ENCODE measurements at regions not wholly inside any gene's neighbourhood (a gene's known extent, or its start where the extent isn't known, plus 50 kb on each side); places are given as distances from the start of the nearest gene placed in this dataset.
"Not testable (repeated sequence)": the region's sequence is repeated elsewhere in the genome, so short reads cannot be mapped to it uniquely, and the experiment has no call there.

DNA sequence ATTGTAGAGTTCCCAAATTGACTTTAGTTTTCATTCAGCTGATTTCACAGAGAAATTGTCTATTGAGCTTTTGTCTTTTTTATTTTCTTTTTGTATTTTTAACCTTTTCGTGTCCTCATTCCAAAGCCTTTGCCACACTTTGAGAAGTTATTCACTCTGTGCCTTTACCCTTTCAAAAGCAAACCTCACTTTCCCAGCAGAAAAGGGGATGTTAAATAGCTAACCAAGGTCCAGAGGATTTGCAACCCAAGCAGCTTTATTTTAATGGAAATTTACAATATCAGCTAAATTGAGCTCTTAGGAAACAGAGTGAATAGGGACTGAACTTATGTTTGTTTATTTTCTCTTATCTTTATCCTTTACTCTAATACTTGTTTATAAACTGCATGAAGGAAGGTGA lies 428.8 kb downstream of the PCDH7 start:
- no peak for DNase-seq (ENCODE audit: insufficient read length, low spot score)
- no peak for FAIRE-seq

- DNase-seq (ENCODE audit: insufficient read length, low spot score) (no peak), FAIRE-seq (no peak)
These were observed 436.1 kb downstream of the PCDH7 start for GRCh38 chr4:31156221-31156620.

DNA sequence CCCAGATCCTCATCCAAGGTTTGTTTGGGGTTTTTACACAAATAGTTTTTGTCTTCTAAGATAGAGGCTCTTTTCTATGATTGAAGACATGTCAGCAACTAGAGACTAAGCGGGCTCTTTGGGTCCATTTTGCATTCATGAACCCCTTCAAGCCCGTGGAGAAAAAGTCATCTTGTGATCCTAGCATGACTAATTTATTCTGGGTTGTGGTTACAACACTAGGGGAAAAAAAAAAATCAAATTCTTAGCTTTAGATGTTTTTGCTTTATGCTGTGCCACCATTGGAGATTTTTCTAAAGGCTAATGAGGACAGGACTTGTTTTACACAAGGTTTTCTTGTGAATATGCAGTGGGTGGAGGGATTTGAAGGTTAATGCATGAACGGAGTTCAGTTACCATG lies 440.0 kb downstream of the PCDH7 start:
- DNase-seq (ENCODE audit: insufficient read length, low spot score) (no peak), FAIRE-seq (no peak)

DNA sequence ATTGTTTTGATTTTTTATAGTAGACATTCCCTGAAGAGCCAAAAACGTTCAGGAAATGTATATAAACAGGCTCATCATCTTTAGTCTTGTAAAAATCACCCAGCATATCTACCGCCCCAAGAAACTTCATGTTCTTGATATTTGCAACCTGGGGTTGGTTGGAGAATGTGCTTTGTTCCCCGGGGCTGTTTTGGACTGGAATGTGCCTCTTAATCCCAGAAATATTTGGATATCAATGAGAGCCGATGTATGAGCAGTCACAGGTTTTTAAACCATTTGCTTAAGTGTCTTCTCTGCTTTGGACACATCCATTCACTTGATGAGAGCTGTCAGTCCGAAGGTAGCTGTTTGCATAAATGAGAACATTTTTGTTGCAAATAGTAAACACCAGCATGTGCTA lies 449.7 kb downstream of the PCDH7 start:
- FAIRE-seq (no peak), DNase-seq (ENCODE audit: insufficient read length, low spot score) (no peak)

DNA sequence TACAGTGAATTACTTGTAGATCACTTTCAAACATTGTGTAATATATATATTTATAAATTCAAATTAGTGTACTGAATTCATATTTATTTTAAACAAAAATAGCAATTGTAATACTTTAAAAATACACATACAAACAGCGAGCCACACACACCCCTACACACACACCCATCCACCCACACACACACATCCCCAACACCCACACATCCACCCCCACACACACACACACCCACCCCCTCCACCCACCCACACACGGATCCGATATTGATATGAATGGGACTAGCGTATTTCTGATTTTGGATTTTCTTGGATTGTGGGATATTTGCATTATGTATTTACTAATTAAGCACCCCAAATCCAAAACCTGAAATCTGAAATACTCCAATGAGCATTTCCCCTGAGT lies 451.2 kb downstream of the PCDH7 start:
- FAIRE-seq (no peak), DNase-seq (ENCODE audit: insufficient read length, low spot score) (no peak)

- FAIRE-seq, result no peak
- DNase-seq (ENCODE audit: insufficient read length, low spot score), result no peak
These were observed 455.2 kb downstream of the PCDH7 start for GRCh38 chr4:31175242-31175910.

- DNase-seq (ENCODE audit: insufficient read length, low spot score), result no peak
These were observed 463.1 kb downstream of the PCDH7 start for GRCh38 chr4:31183256-31183655.

GRCh38 chr4:31185014-31185585 lies 464.9 kb downstream of the PCDH7 start:
- DNase-seq (ENCODE audit: insufficient read length, low spot score) (no peak), FAIRE-seq (no peak)

More at GRCh38 chr4:31183256-31183655, 463.1 kb downstream of the PCDH7 start:
- FAIRE-seq, result no peak

DNA sequence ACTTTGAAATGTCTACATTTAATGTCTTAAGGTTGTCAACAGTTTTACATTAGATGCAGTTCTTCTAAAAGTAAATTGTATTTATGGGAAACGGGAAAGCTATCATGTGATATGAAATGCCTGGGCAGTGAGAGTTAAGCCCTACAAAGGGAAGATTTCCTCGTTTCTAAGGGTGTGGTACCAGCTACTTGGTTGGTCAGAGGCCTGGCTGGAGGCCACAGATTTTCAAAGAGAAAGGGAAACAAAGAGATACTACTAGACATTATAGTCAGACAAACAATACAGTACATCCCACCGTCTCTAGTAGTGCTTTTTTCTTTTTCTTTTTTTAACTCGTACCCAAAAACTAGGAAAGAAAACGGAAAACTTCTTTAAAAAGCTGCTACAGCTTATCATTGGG lies 467.8 kb downstream of the PCDH7 start:
- no peak for FAIRE-seq
- DNase-seq (ENCODE audit: insufficient read length, low spot score), result no peak

GRCh38 chr4:31189938-31190337 lies 469.8 kb downstream of the PCDH7 start:
- FAIRE-seq (no peak), DNase-seq (ENCODE audit: insufficient read length, low spot score) (no peak)

DNA sequence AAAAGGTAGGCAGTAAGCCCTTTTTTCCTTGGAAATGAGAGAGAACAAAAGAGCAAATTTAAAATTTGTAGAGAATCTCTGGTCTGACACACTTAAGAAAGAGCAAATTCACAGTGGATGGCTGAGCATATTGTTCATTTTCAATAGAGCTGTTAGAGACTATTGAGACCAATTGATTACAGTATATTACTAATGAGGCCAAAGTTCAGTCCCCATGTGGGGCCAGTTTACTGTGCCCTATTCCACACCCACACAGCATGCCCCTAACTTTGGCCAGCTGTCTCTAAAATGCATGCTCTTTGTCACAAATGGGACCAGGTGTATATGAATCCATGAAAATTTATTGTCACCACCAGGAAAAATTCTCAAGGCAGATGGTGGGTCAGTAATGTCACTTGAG lies 470.5 kb downstream of the PCDH7 start:
- no peak for DNase-seq (ENCODE audit: insufficient read length, low spot score)
- no peak for FAIRE-seq

GRCh38 chr4:31192341-31192740 lies 472.2 kb downstream of the PCDH7 start:
- no peak for DNase-seq (ENCODE audit: insufficient read length, low spot score)
- FAIRE-seq, result no peak

- no peak for FAIRE-seq
- no peak for DNase-seq (ENCODE audit: insufficient read length, low spot score)
These were observed 473.4 kb downstream of the PCDH7 start for GRCh38 chr4:31193521-31193920.

DNA sequence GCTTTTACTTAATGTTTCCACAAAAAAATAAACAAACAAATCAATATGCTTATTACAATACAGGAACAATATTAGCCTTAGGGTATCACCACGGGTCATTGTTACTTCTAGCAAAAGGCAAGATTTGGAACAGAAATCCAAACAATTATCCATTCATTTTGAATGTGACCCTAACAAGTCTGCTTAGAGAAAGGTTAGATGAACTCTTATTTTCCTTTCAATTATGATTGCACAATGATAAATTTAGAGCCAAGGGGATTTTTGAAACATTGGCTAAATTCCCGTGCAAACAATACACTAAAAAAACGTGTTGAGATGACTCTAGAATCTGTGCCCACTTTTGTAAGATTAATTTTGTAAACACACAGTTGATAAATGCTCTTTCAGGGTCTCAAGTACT lies 474.7 kb downstream of the PCDH7 start:
- FAIRE-seq (no peak), DNase-seq (ENCODE audit: insufficient read length, low spot score) (no peak)

- FAIRE-seq, result no peak
These were observed 479.5 kb downstream of the PCDH7 start for GRCh38 chr4:31199644-31200043.

GRCh38 chr4:31202054-31202453 lies 481.9 kb downstream of the PCDH7 start:
- DNase-seq (ENCODE audit: insufficient read length, low spot score); FAIRE-seq: not testable (repeated sequence)

More at GRCh38 chr4:31199644-31200043, 479.5 kb downstream of the PCDH7 start:
- DNase-seq (ENCODE audit: insufficient read length, low spot score), result no peak

DNA sequence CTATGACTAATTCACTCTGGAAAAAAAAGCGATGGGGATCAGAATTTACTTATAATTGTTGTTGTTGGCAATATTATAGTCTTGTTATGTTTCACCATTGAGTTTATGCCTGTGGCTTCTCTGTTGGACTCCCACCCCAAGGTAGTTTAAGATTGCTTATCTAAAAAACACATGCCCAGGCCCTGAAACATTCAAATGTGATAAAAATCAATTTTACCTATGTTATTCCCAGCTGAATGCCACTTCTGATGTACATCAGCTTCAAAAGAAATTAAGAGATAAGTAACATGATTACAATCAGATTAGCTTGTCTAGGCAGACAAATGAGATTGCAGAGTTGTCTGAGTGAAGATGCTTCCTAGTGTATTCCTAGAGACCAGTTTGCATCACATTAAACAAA lies 484.7 kb downstream of the PCDH7 start:
- DNase-seq (ENCODE audit: insufficient read length, low spot score) (no peak), FAIRE-seq (no peak)

DNA sequence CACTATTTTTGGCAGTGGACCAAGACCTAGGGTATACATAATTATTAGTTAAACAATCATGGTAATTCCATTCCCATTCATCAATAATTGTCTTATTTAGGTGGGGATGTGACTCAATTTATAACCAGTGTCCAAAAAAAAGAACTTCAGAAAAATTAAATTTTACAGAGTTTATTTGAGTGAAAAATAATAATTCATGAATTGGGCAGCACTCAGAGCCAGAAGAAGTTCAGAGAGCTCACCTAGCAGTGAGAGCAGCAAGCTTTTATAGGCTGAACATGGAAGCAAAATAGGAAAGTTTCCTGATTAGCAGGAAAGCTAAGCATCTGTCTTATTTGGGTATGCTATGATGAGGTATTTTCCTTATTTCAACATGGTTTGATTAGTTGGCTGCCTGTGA lies 500.8 kb downstream of the PCDH7 start:
- FAIRE-seq (no peak), DNase-seq (ENCODE audit: insufficient read length, low spot score) (no peak)

- no peak for FAIRE-seq
- DNase-seq (ENCODE audit: insufficient read length, low spot score), result no peak
These were observed 507.9 kb downstream of the PCDH7 start for GRCh38 chr4:31228068-31228467.

- DNase-seq (ENCODE audit: insufficient read length, low spot score), result no peak
- FAIRE-seq, result no peak
These were observed 510.4 kb downstream of the PCDH7 start for GRCh38 chr4:31230594-31230993.

DNA sequence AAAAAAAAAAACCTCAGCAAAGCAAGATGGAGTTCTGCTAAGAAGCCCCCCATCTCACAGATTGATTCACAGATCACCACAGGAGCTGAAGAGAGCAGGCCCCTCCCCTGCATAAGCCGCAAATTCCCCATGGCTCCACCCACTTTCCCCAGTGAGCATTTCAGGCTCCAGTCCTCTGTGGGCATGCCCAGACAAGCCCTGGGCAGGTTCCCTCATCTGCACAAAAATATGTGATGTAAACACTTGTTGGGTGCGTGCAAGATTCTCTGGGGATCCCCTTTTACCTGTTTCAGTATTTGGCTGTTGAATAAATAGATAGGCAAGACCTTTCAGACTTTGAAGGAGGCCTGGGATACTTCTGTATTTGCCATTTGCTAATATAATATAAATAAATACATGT lies 514.3 kb downstream of the PCDH7 start:
- DNase-seq (ENCODE audit: insufficient read length, low spot score) (no peak), FAIRE-seq (no peak)

DNA sequence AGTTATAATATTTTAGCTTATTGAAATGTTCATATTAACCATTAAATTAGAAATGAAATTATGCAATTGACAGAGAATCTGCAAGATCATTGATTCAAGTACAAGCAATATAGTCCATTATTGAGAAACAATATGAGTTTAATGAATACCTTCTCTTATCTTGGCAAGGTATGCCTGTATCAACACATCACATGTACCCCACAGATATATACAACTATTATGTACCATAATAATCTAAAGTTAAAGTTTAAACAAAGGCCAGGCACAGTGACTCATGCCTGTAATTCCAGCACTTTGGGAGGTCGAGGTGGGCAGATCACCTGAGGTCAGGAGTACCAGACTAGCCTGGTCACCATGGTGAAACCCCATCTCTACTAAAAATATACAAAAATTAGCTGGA lies 514.7 kb downstream of the PCDH7 start:
- no peak for DNase-seq (ENCODE audit: insufficient read length, low spot score)
- no peak for FAIRE-seq

Measured in GM19239 (cell line).